LNCaP clone FGC (cell line): ENCODE measurements at regions not wholly inside any gene's neighbourhood (a gene's known extent, or its start where the extent isn't known, plus 50 kb on each side); places are given as distances from the start of the nearest gene placed in this dataset.

Source experiments
- DNase-seq: peaks from one replicate; pipeline ENCODE4 v3.0.0-alpha.2; 2011; ENCODE audit warnings: low read depth
- H3K4me3 ChIP-seq: 2 replicates; pipeline ENCODE4 v1.5.1; 2011; ENCODE audit warnings: mild to moderate bottlenecking, low read depth, low read length, control low read depth
- TF ChIP-seq, protein P1 (sequence below): IDR thresholded peaks from 2 replicates; pipeline ENCODE4 v1.5.1; 2012; ENCODE audit warnings: mild to moderate bottlenecking; ENCODE audit not compliant: control insufficient read depth, insufficient read depth; ENCODE audit errors: extremely low read depth

- no peak for DNase-seq
- TF ChIP-seq, protein P1, sequence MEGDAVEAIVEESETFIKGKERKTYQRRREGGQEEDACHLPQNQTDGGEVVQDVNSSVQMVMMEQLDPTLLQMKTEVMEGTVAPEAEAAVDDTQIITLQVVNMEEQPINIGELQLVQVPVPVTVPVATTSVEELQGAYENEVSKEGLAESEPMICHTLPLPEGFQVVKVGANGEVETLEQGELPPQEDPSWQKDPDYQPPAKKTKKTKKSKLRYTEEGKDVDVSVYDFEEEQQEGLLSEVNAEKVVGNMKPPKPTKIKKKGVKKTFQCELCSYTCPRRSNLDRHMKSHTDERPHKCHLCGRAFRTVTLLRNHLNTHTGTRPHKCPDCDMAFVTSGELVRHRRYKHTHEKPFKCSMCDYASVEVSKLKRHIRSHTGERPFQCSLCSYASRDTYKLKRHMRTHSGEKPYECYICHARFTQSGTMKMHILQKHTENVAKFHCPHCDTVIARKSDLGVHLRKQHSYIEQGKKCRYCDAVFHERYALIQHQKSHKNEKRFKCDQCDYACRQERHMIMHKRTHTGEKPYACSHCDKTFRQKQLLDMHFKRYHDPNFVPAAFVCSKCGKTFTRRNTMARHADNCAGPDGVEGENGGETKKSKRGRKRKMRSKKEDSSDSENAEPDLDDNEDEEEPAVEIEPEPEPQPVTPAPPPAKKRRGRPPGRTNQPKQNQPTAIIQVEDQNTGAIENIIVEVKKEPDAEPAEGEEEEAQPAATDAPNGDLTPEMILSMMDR = no peak
- H3K4me3 ChIP-seq = no peak overlapping the region
These were observed 789.9 kb upstream of the MIR17HG start for GRCh38 chr13:90557626-90558025.

DNA sequence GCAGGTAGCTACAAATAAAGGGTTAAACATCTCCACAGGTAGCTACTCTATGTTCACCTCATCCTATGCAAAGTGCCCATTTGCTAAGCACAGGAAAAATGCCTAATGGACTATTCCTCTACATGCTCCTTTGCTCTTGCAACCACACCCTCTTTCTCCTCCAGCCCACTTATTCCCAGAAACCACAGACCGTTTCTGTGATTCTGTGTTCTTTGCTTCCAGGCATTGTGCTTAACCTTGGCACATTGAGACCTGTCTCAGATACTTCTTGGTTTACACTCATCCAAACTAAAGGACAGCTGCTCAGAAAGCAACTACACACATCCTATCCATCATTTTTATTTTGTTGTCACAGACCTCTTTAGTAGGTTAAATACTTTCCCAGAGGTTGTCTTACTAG is 785.0 kb upstream of the MIR17HG start:
- no peak for DNase-seq
- TF ChIP-seq, protein P1 = no peak

GRCh38 chr13:90564096-90564495 is 783.4 kb upstream of the MIR17HG start:
- H3K4me3 ChIP-seq = no peak overlapping the region
- TF ChIP-seq, protein P1 = no peak
- no peak for DNase-seq

More for the DNA sequence above, 785.0 kb upstream of the MIR17HG start:
- no peak overlapping the region for H3K4me3 ChIP-seq

GRCh38 chr13:90564566-90564965 is 782.9 kb upstream of the MIR17HG start:
- TF ChIP-seq, protein P1 = no peak
- H3K4me3 ChIP-seq = no peak overlapping the region
- no peak for DNase-seq

DNA sequence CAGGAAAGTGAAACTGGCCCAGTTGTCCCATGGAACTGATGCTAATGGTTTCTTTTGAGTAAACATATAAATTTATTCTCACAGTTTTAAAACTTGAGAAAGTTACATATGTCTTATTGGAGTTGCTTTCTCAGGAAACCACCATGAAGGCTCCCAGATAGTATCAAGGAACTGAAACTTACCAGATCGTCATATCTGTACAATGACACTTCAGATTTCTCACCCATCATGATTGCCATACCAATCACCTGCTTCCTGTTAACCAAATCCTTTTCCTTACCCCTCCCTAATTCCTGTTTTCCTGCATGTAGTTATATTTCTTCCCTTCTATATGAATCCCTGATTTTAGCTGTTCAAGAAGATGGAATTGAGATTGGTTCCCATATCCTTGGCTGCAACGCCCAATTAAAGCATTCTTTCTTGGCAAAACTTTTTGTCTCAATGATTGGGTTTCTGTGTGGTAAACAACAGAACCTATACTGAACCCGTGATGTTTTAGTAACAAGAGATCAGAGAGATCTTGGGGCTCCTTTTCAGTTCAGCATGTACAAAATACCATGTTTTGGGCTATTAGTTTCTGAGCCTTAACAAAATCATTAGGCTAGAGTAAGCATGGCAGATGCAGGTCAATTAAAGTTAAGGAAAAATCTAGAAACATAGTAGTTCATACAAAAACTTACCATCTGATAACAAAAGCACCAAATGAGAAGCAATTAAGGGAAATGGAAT is 781.3 kb upstream of the MIR17HG start:
- no peak overlapping the region for H3K4me3 ChIP-seq
- no peak for DNase-seq
- TF ChIP-seq, protein P1 = no peak

DNA sequence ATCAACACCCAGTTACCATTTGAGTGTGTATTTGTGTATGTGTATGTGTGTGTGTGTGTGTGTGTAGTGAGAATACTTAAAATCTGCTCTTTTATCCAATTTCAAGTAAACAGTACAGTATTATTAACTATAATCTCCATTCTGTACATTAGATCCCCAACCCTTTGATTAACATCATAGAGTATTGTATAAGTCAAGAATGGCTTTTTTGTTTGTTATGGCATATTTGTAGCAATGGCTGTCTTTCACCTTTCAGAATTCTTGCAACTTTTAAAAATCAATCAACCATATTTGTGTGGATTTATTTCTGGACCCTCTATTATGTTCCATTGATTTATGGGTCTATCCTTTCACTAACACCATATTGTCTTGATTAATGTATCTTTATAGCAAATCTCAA is 779.3 kb upstream of the MIR17HG start:
- no peak for DNase-seq
- no peak overlapping the region for H3K4me3 ChIP-seq
- TF ChIP-seq, protein P1 = no peak

- TF ChIP-seq, protein P1 = no peak
- DNase-seq = no peak
- no peak overlapping the region for H3K4me3 ChIP-seq
These were observed 771.4 kb upstream of the MIR17HG start for GRCh38 chr13:90576067-90576466.
